ENCODE measurements at regions not wholly inside any gene's neighbourhood (a gene's known extent, or its start where the extent isn't known, plus 50 kb on each side); places are given as distances from the start of the nearest gene placed in this dataset.
"Not testable (repeated sequence)": the region's sequence is repeated elsewhere in the genome, so short reads cannot be mapped to it uniquely, and the experiment has no call there.

DNA sequence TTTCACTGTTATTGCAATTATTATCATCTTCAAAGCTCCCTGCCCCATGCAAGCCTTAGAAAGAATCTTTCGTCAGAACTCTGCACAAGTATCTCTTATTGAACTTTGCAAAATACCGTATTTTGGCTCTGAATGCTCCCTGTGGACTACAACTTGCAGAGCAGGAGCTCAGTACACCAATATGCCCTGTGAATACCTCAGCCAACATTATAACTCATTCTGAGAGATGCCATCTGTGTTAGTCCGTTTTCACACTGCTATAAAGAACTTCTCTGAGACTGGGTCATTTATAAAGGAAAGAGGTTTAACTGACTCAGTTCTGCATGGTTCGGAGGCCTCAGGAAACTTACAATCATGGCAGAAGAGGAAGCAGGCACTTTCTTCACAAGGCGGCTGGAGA lies 87.2 kb upstream of the XYLT1 start:
- no peak for DNase-seq (ENCODE audit: low read depth)

- no peak for DNase-seq (ENCODE audit: low read depth)
These were observed 86.7 kb upstream of the XYLT1 start for GRCh38 chr16:17557480-17557879.

DNA sequence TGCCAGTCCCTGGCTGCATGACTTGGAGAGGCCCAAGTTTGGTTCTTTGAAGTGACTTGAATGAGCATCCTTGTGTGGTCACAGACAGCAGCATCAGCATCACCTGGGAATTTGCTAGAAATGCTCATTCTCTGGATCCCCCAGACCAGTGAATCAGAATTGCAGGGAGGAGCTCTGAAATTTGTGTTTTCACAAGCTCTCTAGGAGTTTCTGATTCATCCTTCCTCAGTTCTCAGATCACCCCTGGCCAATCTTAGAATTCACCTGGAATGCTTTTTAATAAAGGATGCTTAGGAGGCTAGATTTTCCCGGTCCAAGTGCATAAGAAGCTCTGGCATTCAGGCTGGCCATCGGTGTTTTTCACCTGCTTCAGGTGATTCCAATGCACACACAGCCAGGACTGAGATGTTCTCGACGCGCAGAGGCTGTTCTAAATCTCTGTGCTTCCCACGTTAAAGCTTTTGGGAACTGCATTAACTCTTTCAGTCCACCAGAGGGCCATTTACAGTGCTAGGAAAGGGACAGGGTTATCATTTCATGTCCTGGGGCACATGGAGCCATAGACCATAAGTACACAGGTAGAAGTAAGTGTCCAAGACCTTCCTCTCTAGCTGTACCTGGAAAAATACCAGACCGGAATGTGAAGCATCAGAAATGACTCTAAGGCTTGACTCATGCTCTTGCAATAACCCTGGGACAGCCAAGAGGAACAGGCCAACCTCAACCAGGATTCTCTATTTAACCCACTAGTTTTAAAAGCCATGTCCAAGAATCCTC lies 85.7 kb upstream of the XYLT1 start:
- DNase-seq (ENCODE audit: low read depth): no peak

GRCh38 chr16:17555176-17555575 lies 84.4 kb upstream of the XYLT1 start:
- DNase-seq (ENCODE audit: low read depth): no peak

- no peak for DNase-seq (ENCODE audit: low read depth)
These were observed 81.6 kb upstream of the XYLT1 start for GRCh38 chr16:17552351-17552750.

DNA sequence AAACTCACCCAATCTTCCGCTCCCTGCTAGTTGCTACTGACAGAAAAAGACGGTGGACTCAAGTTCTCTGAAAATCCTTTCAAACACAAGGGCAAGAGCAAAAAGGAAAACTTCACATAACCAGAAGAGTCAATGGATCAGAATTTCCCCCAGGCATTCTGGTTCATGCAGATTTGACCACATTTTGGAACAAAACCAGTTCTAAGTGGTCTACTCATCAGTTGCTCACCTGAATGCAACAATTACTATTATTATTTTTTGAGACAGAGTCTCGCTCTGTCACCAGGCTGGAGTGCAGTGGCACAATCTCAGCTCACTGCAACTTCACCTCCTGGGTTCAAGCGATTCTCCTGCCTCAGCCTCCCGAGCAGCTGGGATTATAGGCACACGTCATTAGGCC lies 80.9 kb upstream of the XYLT1 start:
- DNase-seq (ENCODE audit: low read depth): not testable (repeated sequence)

DNA sequence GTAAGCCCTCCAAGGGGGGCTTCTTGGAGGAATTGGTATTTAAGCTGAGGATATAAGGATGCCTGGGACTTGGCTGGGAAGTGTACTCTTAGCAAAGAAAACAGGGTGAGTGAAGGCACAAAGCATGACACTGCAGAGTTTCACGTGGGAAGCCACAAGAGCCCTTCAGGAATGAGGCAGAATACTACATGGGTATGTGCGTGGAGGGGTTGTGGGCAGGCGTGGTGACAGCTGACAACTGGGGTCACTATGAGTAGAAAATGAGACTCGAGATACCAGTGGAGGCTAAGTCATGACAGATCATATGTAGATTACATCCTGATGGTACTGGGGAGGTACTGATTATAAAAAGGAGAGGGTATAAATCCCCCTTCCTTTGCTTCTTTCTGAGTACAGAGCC lies 78.1 kb upstream of the XYLT1 start:
- no peak for DNase-seq (ENCODE audit: low read depth)

DNA sequence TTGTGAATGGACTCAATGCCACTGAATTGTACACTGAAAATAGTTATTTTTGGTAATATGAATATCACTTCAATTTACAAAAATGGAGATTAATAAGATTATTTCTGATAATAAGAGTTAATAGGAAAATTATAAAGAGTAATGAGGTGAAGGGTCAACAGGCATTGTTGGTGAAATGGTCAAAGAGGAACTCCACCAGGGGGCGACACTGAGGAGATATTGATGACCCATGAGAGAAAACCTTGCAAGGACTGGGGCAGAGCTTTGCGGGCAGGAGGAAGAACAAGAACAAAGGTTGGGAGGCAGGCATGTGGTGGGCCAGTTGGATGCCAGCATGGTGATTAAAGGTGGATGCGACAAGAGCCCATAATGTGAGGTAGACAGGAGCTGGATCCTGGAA lies 74.0 kb upstream of the XYLT1 start:
- DNase-seq (ENCODE audit: low read depth): no peak

- no peak for DNase-seq (ENCODE audit: low read depth)
These were observed 73.5 kb upstream of the XYLT1 start for GRCh38 chr16:17544304-17544703.

DNA sequence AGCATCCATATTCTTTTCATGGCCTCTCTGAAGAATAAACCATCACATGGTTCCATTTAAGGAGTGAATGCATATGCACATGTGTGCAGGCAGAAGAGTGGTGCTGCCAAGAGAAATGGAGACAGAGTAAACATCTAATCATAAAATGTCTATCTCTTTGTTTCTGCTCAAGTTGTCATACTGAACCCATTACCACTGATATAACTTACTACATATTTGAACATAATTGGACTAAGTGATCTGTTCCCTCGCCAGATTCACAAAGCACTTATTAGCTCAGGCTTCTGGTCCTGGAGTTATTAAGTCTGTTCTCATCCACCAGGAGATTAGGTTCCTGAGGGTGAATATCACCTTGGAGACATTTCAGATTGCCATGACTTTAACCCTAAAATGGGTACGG lies 72.3 kb upstream of the XYLT1 start:
- DNase-seq (ENCODE audit: low read depth): no peak

GRCh38 chr16:17541324-17541723 lies 70.6 kb upstream of the XYLT1 start:
- no peak for DNase-seq (ENCODE audit: low read depth)

GRCh38 chr16:17538927-17539326 lies 68.2 kb upstream of the XYLT1 start:
- no peak for DNase-seq (ENCODE audit: low read depth)

GRCh38 chr16:17532338-17532995 lies 61.7 kb upstream of the XYLT1 start:
- no peak for DNase-seq (ENCODE audit: low read depth)

DNA sequence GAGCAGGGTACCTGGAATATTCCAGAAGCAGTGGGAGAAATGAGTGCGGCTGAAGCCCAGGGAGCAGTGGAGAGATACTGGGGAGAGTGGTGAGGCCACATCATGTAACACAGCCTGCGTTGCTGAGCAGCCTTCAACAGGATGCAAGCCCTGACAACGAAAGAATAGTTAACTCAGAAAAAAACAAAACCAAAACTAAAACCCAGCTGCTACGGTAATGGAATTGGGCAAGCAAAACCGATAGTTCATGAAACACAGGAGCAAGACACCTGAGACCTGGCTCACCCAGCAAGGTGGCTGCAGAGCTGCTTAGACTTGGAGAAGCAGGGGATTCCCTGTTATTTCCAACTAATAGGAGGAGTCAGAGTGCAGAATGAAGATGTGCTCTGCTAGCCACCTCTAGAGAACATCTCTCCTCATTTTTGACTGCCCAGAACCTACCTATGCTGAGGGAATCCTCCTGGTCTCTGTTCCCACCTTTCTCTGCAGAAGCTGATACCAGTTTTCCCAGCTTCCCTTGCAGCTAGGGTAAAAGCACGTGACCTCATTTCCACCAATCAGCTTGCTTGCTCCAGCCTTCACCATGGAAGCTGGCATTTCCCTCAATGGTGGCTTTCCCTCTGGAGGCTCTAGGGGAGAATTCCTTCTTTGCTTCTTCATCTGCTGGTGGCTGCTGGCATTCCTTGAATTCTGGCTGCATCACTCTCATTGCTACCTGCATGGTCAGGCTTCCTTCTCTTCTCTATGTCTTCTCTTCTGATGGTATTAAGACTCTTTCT lies 59.4 kb upstream of the XYLT1 start:
- DNase-seq (ENCODE audit: low read depth): no peak

DNA sequence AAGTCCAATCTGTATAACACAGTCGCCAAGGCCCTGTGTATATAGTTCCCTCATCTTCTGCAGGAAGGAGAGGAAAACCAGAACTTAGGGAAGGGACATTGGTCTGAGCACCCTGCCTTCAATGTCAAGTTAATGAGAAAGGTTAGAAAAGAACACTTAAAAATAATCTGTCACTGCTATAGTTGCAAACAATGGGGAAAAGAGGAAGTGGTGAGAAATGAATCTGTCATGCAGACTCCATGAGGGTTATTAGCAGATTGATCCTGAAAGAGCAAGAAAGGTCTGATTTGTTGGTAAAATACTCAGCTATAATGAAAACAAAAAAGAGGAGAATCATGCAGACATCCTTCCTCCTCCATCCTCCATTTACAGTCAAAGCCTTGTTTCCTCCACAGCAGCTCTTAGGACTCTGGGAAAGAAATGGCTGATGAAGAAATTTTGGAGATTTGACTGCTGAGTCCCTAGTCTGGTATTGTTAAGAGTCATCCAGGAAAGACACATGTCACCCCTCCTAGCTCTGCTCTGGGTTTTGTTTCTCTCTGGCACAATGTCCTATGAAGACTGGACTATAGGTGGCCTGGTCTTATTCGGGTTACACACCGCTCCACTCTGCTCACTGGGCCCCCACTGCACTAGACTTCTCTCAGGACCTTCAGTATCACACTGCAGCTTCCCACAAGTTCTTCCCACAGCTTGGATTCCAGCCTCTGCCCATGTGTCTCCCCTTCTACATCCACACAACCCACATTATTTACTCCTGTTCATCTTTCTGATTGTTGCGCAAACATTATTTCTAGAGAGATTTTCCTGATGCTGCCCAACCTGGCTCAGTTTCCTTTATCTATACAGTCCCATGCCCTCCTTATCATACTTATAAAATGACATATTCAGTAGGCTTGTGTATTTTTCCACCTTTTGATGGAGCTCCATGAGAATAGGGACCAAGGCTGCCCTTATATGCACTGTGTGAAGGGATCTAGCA lies 56.5 kb upstream of the XYLT1 start:
- DNase-seq (ENCODE audit: low read depth): no peak

GRCh38 chr16:17524656-17525055 lies 53.9 kb upstream of the XYLT1 start:
- no peak for DNase-seq (ENCODE audit: low read depth)

- DNase-seq (ENCODE audit: low read depth): no peak
These were observed 49.8 kb upstream of the XYLT1 start for GRCh38 chr16:17520561-17520960.
